HEK293 (cell line): ENCODE measurements at regions not wholly inside any gene's neighbourhood (a gene's known extent, or its start where the extent isn't known, plus 50 kb on each side); places are given as distances from the start of the nearest gene placed in this dataset.

Experiments
- CTCF ChIA-PET: fragments of 350-600 bp; formaldehyde crosslinking; extraction: SDS; loops from one replicate; lab custom pipeline; 2021; ENCODE audit warnings: antibody characterized with exemption; lab: Yijun Ruan, JAX
- POLR2A ChIA-PET: fragments of 300-600 bp; formaldehyde crosslinking; extraction: SDS; loops from one replicate; lab custom pipeline; 2020; ENCODE audit warnings: antibody characterized with exemption, inconsistent platforms; lab: Yijun Ruan, JAX
- H3K27ac ChIP-seq: fragments of 200-500 bp; sonication (Bioruptor generic); 2 replicates; pipeline ENCODE4 v1.5.1; 2014; ENCODE audit warnings: low read depth, low read length, control low read depth, inconsistent platforms; ENCODE audit errors: extremely low read depth
- H3K36me3 ChIP-seq, 2 experiments: fragments of 200-500 bp in 1 of 2; sonication (Bioruptor generic) in 1 of 2; 1 replicate in 1 of 2; 2 replicates in 1 of 2; pipeline ENCODE4 v1.5.1; 2014 to 2017; ENCODE audit warnings: inconsistent platforms in 2 of 2, low read length in 2 of 2; ENCODE audit not compliant: control insufficient read depth in 2 of 2, insufficient read depth in 1 of 2
- H3K4me1 ChIP-seq: fragments of 200-500 bp; sonication (Bioruptor generic); 2 replicates; pipeline ENCODE4 v1.5.1; 2014; ENCODE audit warnings: mild to moderate bottlenecking, low read length, inconsistent platforms; ENCODE audit not compliant: control insufficient read depth, insufficient read depth
- H3K4me3 ChIP-seq: 2 replicates; pipeline ENCODE4 v1.5.1; 2011; ENCODE audit warnings: low read depth, mild to moderate bottlenecking, control low read depth, low read length, moderate library complexity
- H3K9me3 ChIP-seq: fragments of 200-500 bp; sonication (Bioruptor generic); 2 replicates; pipeline ENCODE4 v1.5.1; 2014; ENCODE audit warnings: low read depth, low read length, inconsistent platforms; ENCODE audit not compliant: control insufficient read depth, insufficient read depth
- KLF7 ChIP-seq: fragments of 450-650 bp; formaldehyde crosslinking; IDR thresholded peaks from 2 replicates; pipeline ENCODE4 v1.5.1; 2016; ENCODE audit warnings: missing biosample characterization, missing genetic modification characterization, borderline replicate concordance
- OVOL3 ChIP-seq: fragments of 450-650 bp; formaldehyde crosslinking; IDR thresholded peaks from 2 replicates; pipeline ENCODE4 v1.5.1; 2016; ENCODE audit warnings: missing biosample characterization, missing genetic modification characterization
- PRDM1 ChIP-seq: fragments of 450-650 bp; formaldehyde crosslinking; IDR thresholded peaks from 2 replicates; pipeline ENCODE4; 2016; ENCODE audit warnings: missing biosample characterization, missing genetic modification characterization
- REST ChIP-seq: fragments of 450-650 bp; formaldehyde crosslinking; IDR thresholded peaks from 2 replicates; pipeline ENCODE4 v1.5.1; 2016; ENCODE audit warnings: missing biosample characterization, missing genetic modification characterization
- SALL2 ChIP-seq: fragments of 450-650 bp; formaldehyde crosslinking; IDR thresholded peaks from 2 replicates; pipeline ENCODE4 v1.5.0; 2017; ENCODE audit warnings: missing biosample characterization, mild to moderate bottlenecking, missing genetic modification characterization, borderline replicate concordance
- ZBTB7A ChIP-seq: fragments of 450-650 bp; formaldehyde crosslinking; IDR thresholded peaks from 2 replicates; pipeline ENCODE4 v1.5.1; 2016; ENCODE audit warnings: low read depth, missing biosample characterization, missing genetic modification characterization
- ZEB2 ChIP-seq: fragments of 450-650 bp; formaldehyde crosslinking; IDR thresholded peaks from 2 replicates; pipeline ENCODE4 v1.5.1; 2016; ENCODE audit warnings: missing biosample characterization, missing genetic modification characterization
- ZNF132 ChIP-seq: fragments of 450-650 bp; formaldehyde crosslinking; IDR thresholded peaks from 2 replicates; pipeline ENCODE4 v1.5.1; 2017; ENCODE audit warnings: missing biosample characterization, missing genetic modification characterization, borderline replicate concordance
- ZNF549 ChIP-seq: fragments of 450-650 bp; IDR thresholded peaks from 2 replicates; pipeline ENCODE4 v1.5.1; 2018; ENCODE audit warnings: missing biosample characterization, missing genetic modification characterization, mild to moderate bottlenecking, inconsistent platforms, moderate library complexity
- ZNF585B ChIP-seq: fragments of 450-650 bp; formaldehyde crosslinking; IDR thresholded peaks from 2 replicates; pipeline ENCODE4 v1.5.1; 2016; ENCODE audit warnings: missing biosample characterization, missing genetic modification characterization
- ZNF639 ChIP-seq: fragments of 450-650 bp; formaldehyde crosslinking; IDR thresholded peaks from 2 replicates; pipeline ENCODE4 v1.5.1; 2016; ENCODE audit warnings: missing biosample characterization, missing genetic modification characterization
- ZNF654 ChIP-seq: fragments of 450-650 bp; formaldehyde crosslinking; IDR thresholded peaks from 2 replicates; pipeline ENCODE4 v1.5.1; 2016; ENCODE audit warnings: low read depth, missing biosample characterization, missing genetic modification characterization
- ZNF660 ChIP-seq: fragments of 450-650 bp; IDR thresholded peaks from 2 replicates; pipeline ENCODE4 v1.5.1; 2018; ENCODE audit warnings: missing biosample characterization, mild to moderate bottlenecking, missing genetic modification characterization
- ZNF704 ChIP-seq: fragments of 450-650 bp; formaldehyde crosslinking; IDR thresholded peaks from 2 replicates; pipeline ENCODE4 v1.5.1; 2016; ENCODE audit warnings: missing biosample characterization, missing genetic modification characterization
- ZNF791 ChIP-seq: fragments of 450-650 bp; formaldehyde crosslinking; IDR thresholded peaks from 2 replicates; pipeline ENCODE4 v1.5.1; 2016; ENCODE audit warnings: missing biosample characterization, missing genetic modification characterization
- ZSCAN30 ChIP-seq: fragments of 450-650 bp; IDR thresholded peaks from 2 replicates; pipeline ENCODE4 v1.5.1; 2018; ENCODE audit warnings: missing biosample characterization, mild to moderate bottlenecking, missing genetic modification characterization, moderate library complexity
- ZSCAN4 ChIP-seq: fragments of 450-650 bp; formaldehyde crosslinking; IDR thresholded peaks from 2 replicates; pipeline ENCODE4 v1.5.1; 2017; ENCODE audit warnings: missing biosample characterization, missing genetic modification characterization
- TF ChIP-seq, protein P1 (sequence below): fragments of 450-650 bp; formaldehyde crosslinking; IDR thresholded peaks from 2 replicates; pipeline ENCODE4 v1.5.1; 2016; ENCODE audit warnings: missing biosample characterization, missing genetic modification characterization
- TF ChIP-seq, protein P2 (sequence below): fragments of 450-650 bp; formaldehyde crosslinking; IDR thresholded peaks from 2 replicates; pipeline ENCODE4 v1.5.1; 2016; ENCODE audit warnings: missing biosample characterization, missing genetic modification characterization

DNA sequence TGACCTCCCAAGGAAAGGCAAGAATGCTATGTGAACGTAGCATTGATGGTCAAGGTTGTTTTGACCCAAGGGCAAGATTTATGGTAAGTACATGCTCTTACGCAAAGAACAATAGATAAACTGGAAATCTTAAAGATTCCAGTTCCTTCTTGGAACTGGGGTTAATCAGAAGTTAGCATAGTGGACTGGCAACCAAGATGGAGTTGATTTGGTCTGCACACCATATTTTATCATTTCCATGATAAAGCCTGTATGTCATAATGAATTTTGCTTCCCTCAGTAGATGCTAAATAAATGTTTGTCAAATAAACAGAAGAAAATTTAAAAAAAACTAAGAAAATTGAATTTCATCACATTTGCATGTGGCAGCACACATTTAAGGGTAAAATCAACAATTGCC, 242.4 kb upstream of the MEF2C start:
- no peak for TF ChIP-seq PRDM1 (tag by site-specific recombination)
- no peak for TF ChIP-seq ZNF585B (tag by site-specific recombination)
- no peak for TF ChIP-seq OVOL3 (tag by site-specific recombination)
- TF ChIP-seq ZNF660 (tag by site-specific recombination) = no peak
- TF ChIP-seq ZBTB7A = no peak
- TF ChIP-seq, protein P1, sequence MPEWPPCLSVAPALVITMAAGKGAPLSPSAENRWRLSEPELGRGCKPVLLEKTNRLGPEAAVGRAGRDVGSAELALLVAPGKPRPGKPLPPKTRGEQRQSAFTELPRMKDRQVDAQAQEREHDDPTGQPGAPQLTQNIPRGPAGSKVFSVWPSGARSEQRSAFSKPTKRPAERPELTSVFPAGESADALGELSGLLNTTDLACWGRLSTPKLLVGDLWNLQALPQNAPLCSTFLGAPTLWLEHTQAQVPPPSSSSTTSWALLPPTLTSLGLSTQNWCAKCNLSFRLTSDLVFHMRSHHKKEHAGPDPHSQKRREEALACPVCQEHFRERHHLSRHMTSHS = no peak
- TF ChIP-seq ZNF639 (tag by site-specific recombination) = no peak
- no peak for TF ChIP-seq KLF7 (tag by site-specific recombination)
- TF ChIP-seq, protein P2, sequence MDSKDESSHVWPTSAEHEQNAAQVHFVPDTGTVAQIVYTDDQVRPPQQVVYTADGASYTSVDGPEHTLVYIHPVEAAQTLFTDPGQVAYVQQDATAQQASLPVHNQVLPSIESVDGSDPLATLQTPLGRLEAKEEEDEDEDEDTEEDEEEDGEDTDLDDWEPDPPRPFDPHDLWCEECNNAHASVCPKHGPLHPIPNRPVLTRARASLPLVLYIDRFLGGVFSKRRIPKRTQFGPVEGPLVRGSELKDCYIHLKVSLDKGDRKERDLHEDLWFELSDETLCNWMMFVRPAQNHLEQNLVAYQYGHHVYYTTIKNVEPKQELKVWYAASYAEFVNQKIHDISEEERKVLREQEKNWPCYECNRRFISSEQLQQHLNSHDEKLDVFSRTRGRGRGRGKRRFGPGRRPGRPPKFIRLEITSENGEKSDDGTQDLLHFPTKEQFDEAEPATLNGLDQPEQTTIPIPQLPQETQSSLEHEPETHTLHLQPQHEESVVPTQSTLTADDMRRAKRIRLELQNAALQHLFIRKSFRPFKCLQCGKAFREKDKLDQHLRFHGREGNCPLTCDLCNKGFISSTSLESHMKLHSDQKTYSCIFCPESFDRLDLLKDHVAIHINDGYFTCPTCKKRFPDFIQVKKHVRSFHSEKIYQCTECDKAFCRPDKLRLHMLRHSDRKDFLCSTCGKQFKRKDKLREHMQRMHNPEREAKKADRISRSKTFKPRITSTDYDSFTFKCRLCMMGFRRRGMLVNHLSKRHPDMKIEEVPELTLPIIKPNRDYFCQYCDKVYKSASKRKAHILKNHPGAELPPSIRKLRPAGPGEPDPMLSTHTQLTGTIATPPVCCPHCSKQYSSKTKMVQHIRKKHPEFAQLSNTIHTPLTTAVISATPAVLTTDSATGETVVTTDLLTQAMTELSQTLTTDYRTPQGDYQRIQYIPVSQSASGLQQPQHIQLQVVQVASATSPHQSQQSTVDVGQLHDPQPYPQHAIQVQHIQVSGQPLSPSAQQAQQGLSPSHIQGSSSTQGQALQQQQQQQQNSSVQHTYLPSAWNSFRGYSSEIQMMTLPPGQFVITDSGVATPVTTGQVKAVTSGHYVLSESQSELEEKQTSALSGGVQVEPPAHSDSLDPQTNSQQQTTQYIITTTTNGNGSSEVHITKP (tag by site-specific recombination) = no peak
- no peak for TF ChIP-seq ZNF654 (tag by site-specific recombination)
- no peak for TF ChIP-seq ZNF791 (tag by site-specific recombination)
- no peak for TF ChIP-seq SALL2
- no peak for TF ChIP-seq ZNF549 (tag by site-specific recombination)
- no peak for TF ChIP-seq ZSCAN30 (tag by site-specific recombination)
- TF ChIP-seq ZNF132 (tag by site-specific recombination) = no peak
- no peak for TF ChIP-seq ZEB2 (tag by site-specific recombination)
- no peak for TF ChIP-seq ZSCAN4
- TF ChIP-seq ZNF704 (tag by site-specific recombination) = no peak
- TF ChIP-seq, all 188 proteins: peak for 0
- no peaks in the 10 kb centered on the region for H3K36me3 ChIP-seq
- ChIA-PET CTCF (no interaction called here), POLR2A (no interaction called here)
- no peak overlapping the region for H3K4me3 ChIP-seq
- H3K27ac ChIP-seq = no peak overlapping the region
- no peaks in the 10 kb centered on the region; the same call in 1 of the 2 replicates for H3K4me1 ChIP-seq
- H3K9me3 ChIP-seq = no peaks in the 10 kb centered on the region

- no peaks in the 10 kb centered on the region for H3K9me3 ChIP-seq
- no peaks in the 10 kb centered on the region for H3K36me3 ChIP-seq
- TF ChIP-seq REST (tag by site-specific recombination) = no peak
- TF ChIP-seq, all 188 proteins: peak for 0
- H3K4me1 ChIP-seq = no peaks in the 10 kb centered on the region; the same call in 1 of the 2 replicates
- no peak overlapping the region for H3K27ac ChIP-seq
- CTCF ChIA-PET = interaction anchor here (0.7 kb wide), 1 partner anchor 485 kb away, joined by 3 read pairs; no protein-coding TSS in a partner anchor
- POLR2A ChIA-PET = no interaction called here
- no peak overlapping the region for H3K4me3 ChIP-seq
These were observed 240.6 kb upstream of the MEF2C start for GRCh38 chr5:89123581-89123980.
